ENCODE measurements at regions not wholly inside any gene's neighbourhood (a gene's known extent, or its start where the extent isn't known, plus 50 kb on each side); places are given as distances from the start of the nearest gene placed in this dataset.

DNA sequence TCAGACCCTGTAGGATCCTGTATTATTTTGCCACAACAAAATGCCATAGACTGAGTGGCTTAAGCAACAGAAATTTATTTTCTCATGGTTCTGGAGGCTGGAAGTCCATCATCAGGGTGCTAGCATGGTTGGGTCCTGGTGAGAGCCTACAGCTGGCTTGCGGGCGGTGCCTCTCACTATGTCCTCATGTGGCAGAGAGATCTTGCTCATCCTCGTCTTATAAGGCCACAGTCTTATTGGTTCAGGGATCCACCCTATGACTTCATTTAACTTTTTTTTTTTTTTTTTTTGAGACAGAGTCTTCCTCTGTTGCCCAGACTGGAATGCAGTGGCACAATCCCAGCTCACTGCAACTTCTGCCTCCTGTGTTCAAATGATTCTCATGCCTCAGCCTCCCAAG lies 90.9 kb downstream of the LSM5 start:
- no peak for DNase-seq

DNA sequence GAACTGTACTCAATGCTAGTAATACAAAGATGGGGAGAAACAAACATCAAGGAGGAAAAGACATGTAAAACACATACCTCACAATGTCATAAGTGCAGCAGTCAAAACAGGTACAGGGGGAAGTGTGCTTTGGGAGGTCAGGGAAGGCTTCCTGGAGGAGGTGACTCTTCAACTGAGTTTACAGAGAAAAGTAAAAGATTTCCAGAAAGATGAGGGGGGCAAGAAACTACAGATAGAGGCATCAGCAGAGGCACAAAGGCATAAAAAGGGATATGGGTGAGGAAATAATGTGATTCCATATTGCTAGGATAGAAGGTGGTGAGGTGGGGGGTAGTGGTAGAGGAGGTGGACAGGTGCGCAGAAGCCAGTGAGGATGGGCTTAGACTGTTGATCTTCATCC lies 95.0 kb downstream of the LSM5 start:
- intact Hi-C loops (cut with DNase I; ENCODE audit: low total_unique reads) = no loop called here

More for the DNA sequence above, 90.9 kb downstream of the LSM5 start:
- H3K27ac ChIP-seq = no peak overlapping the region
- H3K4me3 ChIP-seq = no peak overlapping the region
- no peaks in the 10 kb centered on the region for H3K36me3 ChIP-seq
- TF ChIP-seq, protein P1, sequence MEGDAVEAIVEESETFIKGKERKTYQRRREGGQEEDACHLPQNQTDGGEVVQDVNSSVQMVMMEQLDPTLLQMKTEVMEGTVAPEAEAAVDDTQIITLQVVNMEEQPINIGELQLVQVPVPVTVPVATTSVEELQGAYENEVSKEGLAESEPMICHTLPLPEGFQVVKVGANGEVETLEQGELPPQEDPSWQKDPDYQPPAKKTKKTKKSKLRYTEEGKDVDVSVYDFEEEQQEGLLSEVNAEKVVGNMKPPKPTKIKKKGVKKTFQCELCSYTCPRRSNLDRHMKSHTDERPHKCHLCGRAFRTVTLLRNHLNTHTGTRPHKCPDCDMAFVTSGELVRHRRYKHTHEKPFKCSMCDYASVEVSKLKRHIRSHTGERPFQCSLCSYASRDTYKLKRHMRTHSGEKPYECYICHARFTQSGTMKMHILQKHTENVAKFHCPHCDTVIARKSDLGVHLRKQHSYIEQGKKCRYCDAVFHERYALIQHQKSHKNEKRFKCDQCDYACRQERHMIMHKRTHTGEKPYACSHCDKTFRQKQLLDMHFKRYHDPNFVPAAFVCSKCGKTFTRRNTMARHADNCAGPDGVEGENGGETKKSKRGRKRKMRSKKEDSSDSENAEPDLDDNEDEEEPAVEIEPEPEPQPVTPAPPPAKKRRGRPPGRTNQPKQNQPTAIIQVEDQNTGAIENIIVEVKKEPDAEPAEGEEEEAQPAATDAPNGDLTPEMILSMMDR (IDR thresholded peaks at IDR 0.05 in 4 of 5, conservative IDR thresholded peaks at IDR 0.05 in 1 of 5) = no peak
- TF ChIP-seq POLR2A (IDR thresholded peaks at IDR 0.05) = no peak
- H3K4me1 ChIP-seq = no peaks in the 10 kb centered on the region
- in situ Hi-C loops (cut with MboI; ENCODE audit: low sequenced_read_pairs in 4 of 4) = no loop called here
- no peak for ATAC-seq
- no peaks in the 10 kb centered on the region for H3K27me3 ChIP-seq
- no peaks in the 10 kb centered on the region for H3K9me3 ChIP-seq
- intact Hi-C loops (cut with DNase I; ENCODE audit: low total_unique reads) = no loop called here

GRCh38 chr7:32393861-32394260 lies 96.3 kb downstream of the LSM5 start:
- no peak overlapping the region for H3K4me3 ChIP-seq
- H3K4me1 ChIP-seq = no peaks in the 10 kb centered on the region
- no peak overlapping the region for H3K27ac ChIP-seq
- DNase-seq (no peak), ATAC-seq (no peak)
- no peaks in the 10 kb centered on the region for H3K9me3 ChIP-seq
- TF ChIP-seq, protein P1 (IDR thresholded peaks at IDR 0.05 in 4 of 5, conservative IDR thresholded peaks at IDR 0.05 in 1 of 5) = no peak
- no peak for TF ChIP-seq POLR2A (IDR thresholded peaks at IDR 0.05)
- no peaks in the 10 kb centered on the region for H3K36me3 ChIP-seq
- intact Hi-C loops (cut with DNase I; ENCODE audit: low total_unique reads) = no loop called here
- no peaks in the 10 kb centered on the region for H3K27me3 ChIP-seq
- in situ Hi-C loops (cut with MboI; ENCODE audit: low sequenced_read_pairs in 4 of 4) = no loop called here

More for the DNA sequence above, 95.0 kb downstream of the LSM5 start:
- Histone ChIP-seq H3K36me3 (no peaks in the 10 kb centered on the region), H3K27me3 (no peaks in the 10 kb centered on the region), H3K27ac (no peak overlapping the region), H3K9me3 (no peaks in the 10 kb centered on the region), H3K4me1 (no peaks in the 10 kb centered on the region), H3K4me3 (no peak overlapping the region)
- in situ Hi-C loops (cut with MboI; ENCODE audit: low sequenced_read_pairs in 4 of 4) = no loop called here
- DNase-seq (no peak), ATAC-seq (no peak)
- TF ChIP-seq, protein P1 (IDR thresholded peaks at IDR 0.05 in 4 of 5, conservative IDR thresholded peaks at IDR 0.05 in 1 of 5) = no peak
- TF ChIP-seq POLR2A (IDR thresholded peaks at IDR 0.05) = no peak

- DNase-seq = no peak
- H3K4me1 ChIP-seq = no peaks in the 10 kb centered on the region
- no peaks in the 10 kb centered on the region for H3K9me3 ChIP-seq
- intact Hi-C loops (cut with DNase I; ENCODE audit: low total_unique reads) = no loop called here
- no peak for ATAC-seq
- H3K27me3 ChIP-seq = no peaks in the 10 kb centered on the region
- no peaks in the 10 kb centered on the region for H3K36me3 ChIP-seq
- H3K4me3 ChIP-seq = no peak overlapping the region
- H3K27ac ChIP-seq = no peak overlapping the region
- TF ChIP-seq POLR2A (IDR thresholded peaks at IDR 0.05) = no peak
- TF ChIP-seq, protein P1 (IDR thresholded peaks at IDR 0.05 in 4 of 5, conservative IDR thresholded peaks at IDR 0.05 in 1 of 5) = no peak
- in situ Hi-C loops (cut with MboI; ENCODE audit: low sequenced_read_pairs in 4 of 4) = no loop called here
Measured at GRCh38 chr7:32390210-32390609, 100.0 kb downstream of the LSM5 start.

DNA sequence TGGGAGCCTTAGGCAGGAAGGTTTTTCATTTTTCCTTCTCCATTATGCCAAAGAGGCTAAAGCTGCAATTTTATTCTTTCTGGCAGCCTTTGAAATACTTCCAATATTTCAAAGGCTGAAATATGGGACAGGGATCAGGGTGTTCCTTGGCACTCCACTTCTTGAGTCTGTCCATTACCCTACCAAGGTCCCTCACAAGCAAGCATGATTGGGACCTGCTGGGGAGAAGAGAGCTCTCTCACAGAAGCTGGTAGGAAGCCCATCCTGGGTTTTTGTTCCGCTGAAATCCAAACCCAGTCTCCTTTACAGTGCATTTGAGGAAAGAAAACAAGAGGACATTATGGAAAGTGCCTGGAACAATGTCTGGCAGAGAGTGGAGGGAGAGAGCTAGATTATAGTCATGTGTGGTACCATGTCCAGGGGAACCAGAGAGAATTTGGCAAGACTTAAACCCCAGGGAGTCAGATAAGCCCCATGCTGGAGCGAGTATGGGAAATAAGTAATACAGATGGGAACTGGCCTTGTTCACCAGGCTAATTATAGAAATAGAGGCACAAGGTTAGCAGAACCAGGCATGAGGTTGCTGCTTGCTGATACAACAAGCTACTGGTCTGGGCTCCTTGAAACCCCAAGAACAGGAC lies 104.7 kb downstream of the LSM5 start:
- Histone ChIP-seq H3K36me3 (no peaks in the 10 kb centered on the region), H3K4me1 (no peaks in the 10 kb centered on the region), H3K4me3 (no peak overlapping the region), H3K27ac (no peak overlapping the region), H3K27me3 (peaks cover 0 to 6% (median 2%) of the 10 kb centered on the region in 3 donors), H3K9me3 (no peaks in the 10 kb centered on the region)
- intact Hi-C loops (cut with DNase I; ENCODE audit: low total_unique reads) (no loop called here), in situ Hi-C loops (cut with MboI; ENCODE audit: low sequenced_read_pairs in 4 of 4) (no loop called here)
- no peak for DNase-seq
- ATAC-seq = no peak
- TF ChIP-seq, protein P1 (IDR thresholded peaks at IDR 0.05 in 4 of 5, conservative IDR thresholded peaks at IDR 0.05 in 1 of 5) = no peak
- TF ChIP-seq POLR2A (IDR thresholded peaks at IDR 0.05) = no peak

All from gastrocnemius medialis (tissue), 4 donors.